Uterus (tissue), 2 donors: ENCODE measurements at regions not wholly inside any gene's neighbourhood (a gene's known extent, or its start where the extent isn't known, plus 50 kb on each side); places are given as distances from the start of the nearest gene placed in this dataset.

ENCODE experiments used
- POLR2A ChIP-seq, 2 donors: fragments of 450-650 bp; IDR thresholded peaks; one replicate each; pipeline ENCODE4 v1.6.1; 2016; ENCODE audit warnings: antibody characterized with exemption in 2 of 2, mild to moderate bottlenecking in 1 of 2, moderate library complexity in 1 of 2
- TF ChIP-seq, protein P1 (sequence below), 4 experiments: fragments of 200-600 bp in 2 of 4; fragments of 450-650 bp in 2 of 4; sonication (generic) in 2 of 4; IDR thresholded peaks; one replicate each; pipeline ENCODE4 v1.5.1; 2016 to 2019; ENCODE audit warnings: antibody characterized with exemption in 4 of 4, mild to moderate bottlenecking in 2 of 4, moderate library complexity in 1 of 4

DNA sequence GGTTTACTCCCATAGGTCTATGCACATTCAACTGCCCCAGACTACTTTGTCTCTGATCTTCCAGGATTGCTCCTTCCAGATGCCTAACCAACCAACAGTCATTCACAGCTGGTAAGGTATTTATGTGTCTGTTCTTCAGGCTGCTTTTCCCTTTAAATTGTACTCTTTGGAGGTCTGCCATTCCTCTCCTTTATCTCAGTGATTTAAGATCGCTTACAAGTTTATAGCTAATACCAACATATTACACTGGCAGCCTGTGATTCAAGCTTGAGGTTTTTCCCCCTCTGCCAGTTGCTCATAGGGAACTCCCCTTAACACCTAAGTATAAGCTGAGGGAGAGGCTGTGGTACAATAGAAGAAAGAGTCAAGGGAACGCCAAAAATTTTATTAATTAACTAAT, 711.7 kb upstream of the EDIL3 start:
- TF ChIP-seq, protein P1, sequence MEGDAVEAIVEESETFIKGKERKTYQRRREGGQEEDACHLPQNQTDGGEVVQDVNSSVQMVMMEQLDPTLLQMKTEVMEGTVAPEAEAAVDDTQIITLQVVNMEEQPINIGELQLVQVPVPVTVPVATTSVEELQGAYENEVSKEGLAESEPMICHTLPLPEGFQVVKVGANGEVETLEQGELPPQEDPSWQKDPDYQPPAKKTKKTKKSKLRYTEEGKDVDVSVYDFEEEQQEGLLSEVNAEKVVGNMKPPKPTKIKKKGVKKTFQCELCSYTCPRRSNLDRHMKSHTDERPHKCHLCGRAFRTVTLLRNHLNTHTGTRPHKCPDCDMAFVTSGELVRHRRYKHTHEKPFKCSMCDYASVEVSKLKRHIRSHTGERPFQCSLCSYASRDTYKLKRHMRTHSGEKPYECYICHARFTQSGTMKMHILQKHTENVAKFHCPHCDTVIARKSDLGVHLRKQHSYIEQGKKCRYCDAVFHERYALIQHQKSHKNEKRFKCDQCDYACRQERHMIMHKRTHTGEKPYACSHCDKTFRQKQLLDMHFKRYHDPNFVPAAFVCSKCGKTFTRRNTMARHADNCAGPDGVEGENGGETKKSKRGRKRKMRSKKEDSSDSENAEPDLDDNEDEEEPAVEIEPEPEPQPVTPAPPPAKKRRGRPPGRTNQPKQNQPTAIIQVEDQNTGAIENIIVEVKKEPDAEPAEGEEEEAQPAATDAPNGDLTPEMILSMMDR (IDR thresholded peaks at IDR 0.05): no peak
- TF ChIP-seq POLR2A (IDR thresholded peaks at IDR 0.05): no peak
